NK-92 treated with Interleukin-12 subunit alpha and Interleukin-12 subunit beta, amount 100 ng/mL, for 24 hours (cell line): ENCODE measurements at regions not wholly inside any gene's neighbourhood (a gene's known extent, or its start where the extent isn't known, plus 50 kb on each side); places are given as distances from the start of the nearest gene placed in this dataset.

Experiments
- DNase-seq: peaks from one replicate; lab custom pipeline; 2025; lab: John Stamatoyannopoulos, UW

- no peak for DNase-seq
Measured at GRCh38 chr10:56605051-56605450, 244.0 kb upstream of the ZWINT start.

- DNase-seq, result no peak
Measured at GRCh38 chr10:56604624-56605023, 243.6 kb upstream of the ZWINT start.

- DNase-seq, result no peak
Measured at GRCh38 chr10:56599201-56599600, 238.1 kb upstream of the ZWINT start.

- no peak for DNase-seq
Measured at GRCh38 chr10:56596257-56596656, 235.2 kb upstream of the ZWINT start.

- no peak for DNase-seq
Measured at GRCh38 chr10:56593120-56593519, 232.1 kb upstream of the ZWINT start.

GRCh38 chr10:56586461-56586891 is 225.4 kb upstream of the ZWINT start:
- DNase-seq, result no peak

- no peak for DNase-seq
Measured at GRCh38 chr10:56585447-56586171, 224.6 kb upstream of the ZWINT start.

- no peak for DNase-seq
Measured at GRCh38 chr10:56583316-56583715, 222.3 kb upstream of the ZWINT start.

- DNase-seq, result no peak
Measured at GRCh38 chr10:56567580-56567979, 206.5 kb upstream of the ZWINT start.

GRCh38 chr10:56561336-56561735 is 200.3 kb upstream of the ZWINT start:
- DNase-seq, result no peak

- no peak for DNase-seq
Measured at GRCh38 chr10:56551037-56551436, 190.0 kb upstream of the ZWINT start.

- DNase-seq, result no peak
Measured at GRCh38 chr10:56547163-56547562, 186.1 kb upstream of the ZWINT start.

GRCh38 chr10:56537984-56538383 is 176.9 kb upstream of the ZWINT start:
- no peak for DNase-seq

- DNase-seq, result no peak
Measured at GRCh38 chr10:56522166-56522565, 161.1 kb upstream of the ZWINT start.

- DNase-seq, result no peak
Measured at GRCh38 chr10:56508562-56508961, 147.5 kb upstream of the ZWINT start.

- DNase-seq, result no peak
Measured at GRCh38 chr10:56507033-56507432, 146.0 kb upstream of the ZWINT start.

- no peak for DNase-seq
Measured at GRCh38 chr10:56505555-56505954, 144.5 kb upstream of the ZWINT start.

- DNase-seq, result no peak
Measured at GRCh38 chr10:56496186-56496486, 135.1 kb upstream of the ZWINT start.

- no peak for DNase-seq
Measured at GRCh38 chr10:56487746-56488145, 126.7 kb upstream of the ZWINT start.

- no peak for DNase-seq
Measured at GRCh38 chr10:56481521-56482091, 120.5 kb upstream of the ZWINT start.

GRCh38 chr10:56472978-56473377 is 111.9 kb upstream of the ZWINT start:
- no peak for DNase-seq

GRCh38 chr10:56470701-56471100 is 109.6 kb upstream of the ZWINT start:
- no peak for DNase-seq

GRCh38 chr10:56469482-56469881 is 108.4 kb upstream of the ZWINT start:
- DNase-seq, result no peak

GRCh38 chr10:56466005-56466404 is 104.9 kb upstream of the ZWINT start:
- DNase-seq, result no peak
